Brain microvascular endothelial cell (primary cell): ENCODE measurements at regions not wholly inside any gene's neighbourhood (a gene's known extent, or its start where the extent isn't known, plus 50 kb on each side); places are given as distances from the start of the nearest gene placed in this dataset.
A peak's percentile ranks its signal among the peaks of the same experiment; 100 is the strongest.

Source experiments
- DNase-seq: peaks from one replicate; pipeline ENCODE4 v3.0.0-alpha.2; 2020
- H3K27ac ChIP-seq: fragments of 250-450 bp; sonication (Bioruptor Pico); 2 replicates; pipeline ENCODE4 v1.5.1; 2020; ENCODE audit warnings: mild to moderate bottlenecking, moderate library complexity
- H3K27me3 ChIP-seq: fragments of 250-450 bp; sonication (Bioruptor Pico); replicated peaks from 2 replicates; pipeline ENCODE4 v1.5.1; 2020; ENCODE audit warnings: mild to moderate bottlenecking
- H3K36me3 ChIP-seq: fragments of 250-450 bp; sonication (Bioruptor Pico); replicated peaks from 2 replicates; pipeline ENCODE4 v1.5.1; 2020; ENCODE audit warnings: mild to moderate bottlenecking
- H3K4me3 ChIP-seq: 2 replicates; pipeline ENCODE4 v1.5.1; 2011; ENCODE audit warnings: low read depth, mild to moderate bottlenecking, control low read depth, low read length, moderate library complexity
- CTCF ChIP-seq: IDR thresholded peaks from 2 replicates; pipeline ENCODE4 v1.5.1; 2011; ENCODE audit warnings: low read depth, mild to moderate bottlenecking, moderate library complexity, low read length, control low read depth, inconsistent platforms; ENCODE audit errors: missing control alignments
- in situ Hi-C: cut with HindIII; loops from 2 replicates; pipeline ENCODE4 v1.10.0; 2017; ENCODE audit warnings: low sequenced_read_pairs, low pct_ligation_motif_present

- H3K27me3 ChIP-seq, result no peaks in the 10 kb centered on the region
- H3K27ac ChIP-seq, result no peak overlapping the region
- H3K36me3 ChIP-seq, result no peaks in the 10 kb centered on the region
- H3K4me3 ChIP-seq, result no peak overlapping the region
- peak; percentile 27 for DNase-seq
- no peak for TF ChIP-seq CTCF
- in situ Hi-C loops, result no loop called here
Observed at GRCh38 chr10:62972103-62972502, 155.9 kb upstream of the EGR2 start.

DNA sequence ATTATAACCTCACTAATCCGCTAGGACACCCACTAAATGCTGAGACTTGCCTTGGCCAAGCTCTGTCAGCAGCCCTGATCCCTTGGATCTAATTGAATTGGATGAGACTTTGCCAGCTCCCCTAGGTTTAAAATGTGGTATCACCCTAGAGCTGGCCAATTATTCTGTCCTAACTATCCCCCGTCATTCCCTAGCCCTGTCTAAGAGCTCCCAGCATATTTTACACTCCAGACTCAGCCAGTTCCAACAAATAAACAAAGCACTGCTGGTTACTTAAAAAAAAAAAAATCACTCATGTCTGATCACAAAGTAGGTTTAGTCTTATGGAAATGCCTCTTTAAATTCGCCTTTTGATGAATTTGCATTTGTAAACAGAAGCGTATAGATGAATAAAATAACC, 147.9 kb upstream of the EGR2 start:
- in situ Hi-C loops, result no loop called here
- no peak for TF ChIP-seq CTCF
- no peaks in the 10 kb centered on the region for H3K36me3 ChIP-seq
- H3K4me3 ChIP-seq, result no peak overlapping the region
- no peaks in the 10 kb centered on the region for H3K27me3 ChIP-seq
- H3K27ac ChIP-seq, result no peak overlapping the region
- no peak for DNase-seq

GRCh38 chr10:62961951-62962523, 145.9 kb upstream of the EGR2 start:
- in situ Hi-C loops, result no loop called here
- DNase-seq, result peak; percentile 43
- H3K4me3 ChIP-seq, result no peak overlapping the region
- no peaks in the 10 kb centered on the region for H3K27me3 ChIP-seq
- TF ChIP-seq CTCF, result peak; percentile 13
- H3K27ac ChIP-seq, result no peak overlapping the region
- H3K36me3 ChIP-seq, result no peaks in the 10 kb centered on the region

DNA sequence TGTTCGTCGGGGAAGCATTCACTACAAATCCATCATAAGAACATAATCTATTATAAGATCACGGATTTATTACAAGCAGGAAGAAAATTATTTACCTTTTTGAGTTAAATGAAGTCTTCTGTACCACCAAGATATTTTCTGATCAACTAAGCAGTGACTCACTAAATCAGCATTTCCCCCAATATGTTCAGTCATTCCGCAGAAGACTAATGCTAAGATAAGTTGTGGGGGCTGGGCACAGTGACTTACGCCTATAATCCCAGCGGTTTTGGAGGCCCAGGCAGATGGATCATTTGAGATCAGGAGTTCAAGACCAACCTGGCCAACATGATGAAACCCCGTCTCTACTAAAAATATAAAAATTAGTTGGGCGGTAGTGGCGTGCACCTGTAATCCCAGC, 144.2 kb upstream of the EGR2 start:
- Histone ChIP-seq H3K4me3 (no peak overlapping the region), H3K27ac (peak overlapping the region; percentile 17), H3K36me3 (no peaks in the 10 kb centered on the region), H3K27me3 (no peaks in the 10 kb centered on the region)
- no peak for TF ChIP-seq CTCF
- DNase-seq, result peak; percentile 81
- in situ Hi-C loops, result no loop called here

GRCh38 chr10:62959553-62959952, 143.4 kb upstream of the EGR2 start:
- in situ Hi-C loops, result no loop called here
- peak; percentile 16 for TF ChIP-seq CTCF
- H3K27me3 ChIP-seq, result no peaks in the 10 kb centered on the region
- H3K36me3 ChIP-seq, result no peaks in the 10 kb centered on the region
- peak overlapping the region; percentile 17 for H3K27ac ChIP-seq
- no peak overlapping the region for H3K4me3 ChIP-seq
- DNase-seq, result peak; percentile 10

DNA sequence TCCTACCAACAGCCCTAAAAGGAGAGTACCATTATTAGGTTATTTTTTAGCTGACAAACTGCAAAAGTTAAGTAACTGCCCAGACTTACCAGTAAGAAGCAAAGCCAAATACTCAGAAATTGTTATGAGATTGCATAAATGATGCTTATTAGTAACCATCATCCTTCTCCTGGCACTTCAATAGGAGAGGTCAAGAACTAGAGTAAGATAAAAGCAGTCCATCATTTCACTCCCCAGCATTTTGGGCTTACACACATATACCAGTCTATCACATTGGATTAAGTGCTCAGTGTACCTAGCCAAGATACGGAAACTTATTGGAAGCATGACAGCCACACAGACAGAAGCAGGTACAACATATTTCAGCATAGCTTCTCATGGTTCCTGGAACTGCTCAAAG, 142.8 kb upstream of the EGR2 start:
- Histone ChIP-seq H3K36me3 (no peaks in the 10 kb centered on the region), H3K27ac (no peak overlapping the region), H3K4me3 (no peak overlapping the region), H3K27me3 (no peaks in the 10 kb centered on the region)
- no peak for TF ChIP-seq CTCF
- no peak for DNase-seq
- in situ Hi-C loops, result no loop called here
